ENCODE measurements at regions not wholly inside any gene's neighbourhood (a gene's known extent, or its start where the extent isn't known, plus 50 kb on each side); places are given as distances from the start of the nearest gene placed in this dataset.

DNA sequence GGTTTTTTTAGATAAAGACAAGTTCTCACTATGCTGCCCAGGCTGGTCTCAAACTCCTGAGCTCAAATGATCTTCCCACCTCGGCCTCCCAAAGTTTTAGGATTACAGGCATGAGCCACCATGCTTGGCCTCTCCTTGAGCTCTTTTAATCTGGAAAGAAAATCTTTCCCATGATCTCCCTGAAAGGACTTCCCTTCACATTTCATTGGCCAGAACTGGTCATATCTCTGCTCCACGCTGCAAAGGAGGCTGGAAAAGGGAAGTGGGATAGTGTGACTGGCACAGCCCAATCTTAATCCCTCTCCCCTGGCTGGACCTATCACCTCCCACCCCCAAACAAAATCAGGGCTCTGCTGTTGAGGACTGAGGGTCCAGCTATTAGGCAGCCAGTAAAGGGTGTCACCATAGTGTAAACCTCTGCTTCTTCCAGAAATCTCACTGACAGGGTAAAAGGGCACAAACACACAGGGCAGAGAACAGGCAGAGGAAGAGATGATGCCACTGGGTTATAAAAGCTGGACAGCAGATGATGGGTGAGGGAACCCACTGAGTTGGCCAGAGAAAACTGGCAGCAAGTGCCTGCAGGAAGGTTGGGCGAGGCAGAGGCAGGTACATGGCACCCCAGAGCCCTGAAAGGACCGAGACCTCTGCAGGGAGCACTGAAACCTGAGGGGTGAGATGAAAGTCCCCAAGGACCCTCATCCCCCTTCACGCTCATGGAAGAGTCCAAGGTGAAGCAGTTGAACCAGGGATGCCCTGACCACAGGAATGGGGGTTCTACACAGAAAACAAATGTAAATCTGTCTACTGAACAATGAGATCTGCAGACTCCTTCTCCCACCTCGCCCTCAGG is 83.1 kb upstream of the PTPN1 start:
- DNase-seq (ENCODE audit: low read depth), result no peak

DNA sequence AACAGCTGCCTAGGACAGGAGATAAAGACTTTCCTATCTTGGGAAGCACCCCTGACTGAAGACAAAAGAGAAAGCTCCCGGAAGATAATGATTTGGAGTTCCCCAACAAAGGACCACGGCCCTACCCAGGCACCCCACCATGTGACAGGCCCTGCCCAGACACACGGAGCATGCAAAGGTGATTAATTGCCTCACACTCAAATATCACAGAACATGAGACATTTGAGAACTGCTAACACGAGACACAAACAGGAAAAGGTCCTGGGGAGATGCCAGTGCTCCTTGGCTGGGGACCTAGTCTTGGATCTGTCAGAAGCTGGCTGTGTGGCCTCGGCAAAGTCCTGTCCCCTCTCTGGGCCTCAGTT is 82.5 kb upstream of the PTPN1 start:
- no peak for DNase-seq (ENCODE audit: low read depth)

DNA sequence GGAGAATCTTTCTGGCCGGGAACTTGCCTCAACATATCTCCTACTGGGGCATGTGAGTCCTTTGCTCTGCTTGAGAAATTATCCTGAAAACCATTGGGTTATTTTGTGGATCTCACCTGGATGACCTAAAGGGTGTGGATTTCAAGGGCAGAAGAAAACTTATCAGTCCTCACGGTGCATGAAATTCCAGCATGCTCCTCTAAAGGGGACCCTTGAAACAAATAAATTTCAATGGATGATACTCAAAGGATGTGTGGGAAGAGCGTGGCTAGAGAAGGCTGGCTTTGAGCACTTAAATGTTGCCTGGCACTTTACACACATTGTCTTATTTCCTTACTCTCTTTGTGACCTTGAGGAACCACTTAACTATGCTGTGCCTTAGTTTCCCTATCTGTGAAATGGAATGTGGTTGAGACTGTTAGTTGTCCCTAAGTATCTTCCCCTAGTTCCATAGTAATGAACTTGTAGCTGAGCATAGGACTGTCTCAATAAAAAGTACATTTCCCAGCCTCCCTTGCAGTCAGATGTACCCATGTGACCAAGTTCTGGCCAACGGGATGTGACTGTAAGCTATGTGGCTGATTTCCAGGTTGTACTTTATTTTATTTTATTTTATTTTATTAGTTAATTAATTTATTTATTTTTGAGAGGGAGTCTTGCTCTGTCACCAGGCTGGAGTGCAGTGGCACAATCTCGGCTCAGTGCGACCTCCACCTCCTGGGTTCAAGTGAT is 81.9 kb upstream of the PTPN1 start:
- DNase-seq (ENCODE audit: low read depth), result no peak

DNA sequence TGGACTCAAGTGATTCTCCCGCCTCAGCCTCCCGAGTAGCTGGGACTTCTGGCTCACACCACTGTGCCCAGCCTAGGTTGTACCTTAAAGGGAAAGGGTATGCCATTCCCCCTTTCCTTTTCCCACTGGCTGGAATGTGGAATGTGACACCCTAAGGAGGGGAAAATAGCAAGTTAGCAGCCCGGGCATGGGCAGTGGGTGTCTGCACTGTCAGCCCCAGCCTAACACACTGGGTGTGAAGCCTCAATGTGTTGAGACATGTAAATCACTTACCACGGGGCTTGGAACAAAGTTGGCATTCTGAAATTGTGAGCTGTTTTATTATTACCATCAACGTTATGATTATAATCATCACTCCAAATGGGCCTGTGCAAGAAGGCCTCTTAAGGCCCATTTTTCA is 80.8 kb upstream of the PTPN1 start:
- DNase-seq (ENCODE audit: low read depth), result no peak

DNA sequence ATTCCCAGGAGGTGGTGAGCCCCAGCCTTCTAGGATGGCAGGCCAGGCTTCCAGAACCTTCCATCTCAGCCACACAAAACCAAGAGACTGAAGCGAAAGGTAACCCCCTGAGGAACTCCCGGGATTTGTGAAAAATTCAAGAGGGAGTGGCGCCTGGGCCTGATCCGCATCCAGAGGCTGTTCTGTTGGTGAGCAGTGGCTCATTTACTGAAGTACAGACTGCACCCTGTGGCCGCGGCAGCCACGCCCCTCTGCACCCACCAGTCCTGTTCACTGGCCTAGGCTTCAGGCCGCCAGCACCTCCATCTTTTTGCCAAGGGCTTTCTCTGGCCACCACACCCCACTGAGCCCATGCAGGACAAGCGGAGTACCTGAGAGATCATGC is 79.1 kb upstream of the PTPN1 start:
- DNase-seq (ENCODE audit: low read depth), result no peak

DNA sequence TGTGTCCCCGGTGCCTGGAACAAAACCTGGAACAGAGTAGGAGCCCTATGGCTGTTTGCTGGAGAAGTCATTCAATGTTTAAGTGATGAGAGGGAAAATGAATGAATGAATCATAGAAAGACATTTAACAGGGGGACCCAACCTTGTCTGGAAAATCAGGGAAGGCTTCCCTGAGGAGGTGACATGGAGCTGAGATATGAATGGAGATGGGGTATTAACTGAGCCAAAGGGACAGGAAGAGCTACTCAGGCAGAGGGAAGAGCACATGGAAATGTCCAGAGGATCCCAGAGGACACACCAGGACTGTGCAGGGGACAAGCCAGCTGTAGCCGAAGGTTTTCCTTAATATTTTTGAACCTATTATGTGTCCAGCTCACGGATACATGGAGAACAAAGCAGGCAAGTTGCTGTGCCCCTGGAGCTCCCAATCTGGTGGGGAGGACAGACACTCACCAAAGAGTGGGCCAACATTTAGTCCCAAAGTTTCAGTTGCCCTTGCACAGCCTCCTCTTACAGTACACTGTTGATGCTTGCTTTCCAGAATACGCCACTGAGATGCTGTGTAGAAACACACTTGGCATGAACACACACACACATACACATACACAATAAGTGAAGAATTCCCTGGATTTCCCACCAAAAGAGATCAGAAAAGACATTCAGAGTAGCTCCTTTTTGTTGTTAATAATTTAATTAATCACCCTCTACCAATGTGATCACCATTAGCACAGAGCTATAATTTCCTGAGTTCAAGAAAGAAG is 77.0 kb upstream of the PTPN1 start:
- no peak for DNase-seq (ENCODE audit: low read depth)

DNA sequence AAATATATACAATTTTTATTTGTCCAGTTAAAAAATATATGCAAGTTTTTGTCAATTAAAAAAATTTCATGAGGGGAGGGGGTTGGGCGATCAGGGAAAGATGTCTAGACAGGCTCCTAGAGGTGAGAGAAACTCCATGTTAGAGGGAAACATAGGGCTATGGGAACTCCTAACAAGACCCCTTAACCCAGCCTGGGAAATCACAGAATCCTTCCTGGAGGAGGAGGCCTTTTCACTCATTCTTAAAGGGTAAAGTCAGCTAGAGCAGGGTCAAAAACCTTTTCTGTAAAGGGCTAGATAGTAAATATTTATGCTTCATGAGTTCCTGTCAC is 75.9 kb upstream of the PTPN1 start:
- no peak for DNase-seq (ENCODE audit: low read depth)

DNA sequence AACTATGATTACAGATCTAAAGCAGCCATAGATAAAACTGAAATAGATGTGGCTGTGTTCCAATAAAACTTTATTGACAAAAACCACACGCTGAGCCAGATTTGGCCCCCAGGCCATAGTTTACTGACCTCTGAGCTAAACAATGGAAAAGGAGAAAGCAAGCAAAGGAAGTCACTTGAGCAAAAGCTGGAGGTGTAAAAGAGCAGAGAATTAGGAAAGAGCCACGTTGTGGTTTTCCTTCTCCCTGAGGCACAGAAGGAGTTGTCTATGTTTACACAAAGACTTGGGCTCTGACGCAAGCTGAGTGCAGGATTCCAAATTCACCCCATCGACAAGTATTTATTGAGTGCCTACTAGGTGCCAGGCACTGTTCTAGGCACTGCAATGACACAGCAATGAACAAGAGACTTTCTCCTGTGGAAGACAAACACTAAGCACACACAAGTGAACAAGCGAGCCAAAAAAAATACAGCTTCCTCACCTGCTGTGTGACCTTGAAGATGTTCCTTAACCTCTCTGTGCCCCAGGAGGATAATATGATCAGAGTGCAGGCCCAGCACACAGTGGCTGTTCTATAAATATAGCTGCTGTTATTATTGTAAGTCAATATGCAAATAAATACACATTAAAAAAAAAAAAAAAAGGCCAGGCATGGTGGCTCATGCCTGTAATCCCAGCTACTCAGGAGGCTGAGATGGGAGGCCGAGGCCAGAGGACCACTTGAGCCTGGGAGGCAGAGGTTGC is 75.4 kb upstream of the PTPN1 start:
- DNase-seq (ENCODE audit: low read depth), result no peak

DNA sequence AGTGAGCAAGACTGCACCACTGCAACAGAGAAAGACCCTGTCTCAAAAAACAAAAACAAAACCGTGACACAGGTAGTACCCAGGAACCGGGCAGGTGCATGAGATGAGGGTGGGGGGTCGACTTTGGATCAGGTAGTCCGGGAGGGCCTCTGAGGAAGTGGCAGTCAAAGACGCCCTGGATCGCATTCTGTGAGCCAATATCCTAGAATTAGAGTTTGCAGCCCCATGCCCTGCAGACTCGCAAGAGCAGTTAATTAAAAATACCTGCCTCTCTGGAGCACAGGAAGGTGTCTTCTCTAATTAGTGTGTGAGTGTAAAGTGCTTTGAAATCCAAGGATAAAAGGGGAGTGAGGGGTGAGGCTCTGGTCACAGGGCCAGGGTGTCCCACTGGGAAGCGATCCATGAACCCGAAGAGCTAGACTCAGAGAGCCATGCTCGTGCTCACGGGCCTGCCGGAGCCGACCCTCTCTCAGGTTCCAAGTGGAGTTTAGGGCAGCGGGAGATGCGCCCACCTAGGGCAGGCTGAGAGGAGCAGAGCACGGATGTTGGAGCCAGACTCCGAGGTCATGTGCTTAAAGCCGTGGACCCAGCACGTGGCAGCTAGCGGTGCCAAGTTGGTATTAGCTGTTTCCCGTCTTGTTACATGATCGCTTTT is 74.7 kb upstream of the PTPN1 start:
- no peak for DNase-seq (ENCODE audit: low read depth)

DNA sequence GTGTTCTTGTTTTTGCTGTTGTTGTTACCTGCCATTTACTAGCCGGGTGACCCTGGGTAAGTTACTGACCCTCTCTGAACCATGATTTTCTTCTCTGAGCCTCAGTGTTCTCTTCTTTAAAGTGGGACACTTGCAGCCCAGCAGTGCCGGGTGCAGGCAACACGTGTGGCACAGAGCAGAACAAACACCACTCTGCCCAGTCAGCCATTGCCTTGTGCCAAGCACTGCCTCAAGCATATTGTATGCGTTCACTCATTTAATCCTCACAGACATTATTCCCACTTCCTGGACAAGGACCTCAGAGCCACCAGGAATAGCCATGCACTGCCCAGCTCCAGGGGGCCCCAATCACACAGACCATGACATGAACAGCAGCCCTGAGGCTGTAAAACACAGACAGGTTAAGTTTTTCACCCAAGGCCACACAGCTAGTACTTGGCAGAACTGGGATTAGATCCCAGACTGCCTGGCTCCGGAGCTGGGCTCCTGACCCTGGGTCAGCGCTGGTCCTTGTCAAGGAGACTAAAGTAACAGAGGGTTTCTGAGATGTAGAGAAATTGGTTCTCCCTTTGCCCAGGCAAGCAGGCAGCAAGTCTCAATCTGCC is 74.0 kb upstream of the PTPN1 start:
- DNase-seq (ENCODE audit: low read depth), result no peak

DNA sequence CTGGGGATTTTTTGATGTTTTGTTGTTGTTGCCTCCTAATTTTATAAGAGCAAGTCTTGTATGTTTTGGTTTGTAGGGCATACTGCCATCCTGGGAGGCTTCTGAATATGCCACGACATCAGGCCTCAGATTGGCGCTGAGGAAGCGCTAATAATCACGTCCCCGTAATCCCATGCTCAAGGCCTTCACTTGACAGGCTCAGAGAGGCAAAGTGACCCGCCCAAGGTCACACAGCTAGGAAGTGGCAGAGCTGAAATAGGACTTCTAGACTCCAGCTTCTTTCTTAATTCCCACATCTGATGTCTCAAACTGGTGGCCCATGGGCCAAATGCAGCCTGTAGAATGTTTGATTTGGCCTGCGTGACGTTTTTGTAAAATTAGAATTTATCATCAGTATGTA is 73.5 kb upstream of the PTPN1 start:
- DNase-seq (ENCODE audit: low read depth), result no peak

DNA sequence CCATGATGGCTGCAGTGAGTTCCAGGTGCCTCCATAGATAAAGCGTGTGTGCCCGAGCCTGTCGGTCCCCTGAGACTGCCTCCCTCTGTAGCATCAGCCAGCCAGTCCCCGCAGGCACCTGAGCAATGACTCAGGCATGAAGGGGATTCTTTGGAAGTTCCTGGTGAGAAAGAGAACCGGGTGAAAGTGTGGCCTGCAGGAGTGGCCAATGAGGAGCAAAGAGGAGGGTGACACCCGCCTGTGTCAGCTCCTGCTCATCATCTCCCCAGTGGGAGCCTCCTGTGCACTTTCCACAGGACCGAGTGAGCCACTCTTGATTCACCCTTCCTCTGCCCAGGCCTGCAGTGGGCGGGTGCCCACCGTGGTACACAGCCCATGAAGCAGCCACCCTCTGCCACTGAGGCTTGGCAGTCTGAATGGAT is 71.2 kb upstream of the PTPN1 start:
- DNase-seq (ENCODE audit: low read depth), result peak; percentile 92

DNA sequence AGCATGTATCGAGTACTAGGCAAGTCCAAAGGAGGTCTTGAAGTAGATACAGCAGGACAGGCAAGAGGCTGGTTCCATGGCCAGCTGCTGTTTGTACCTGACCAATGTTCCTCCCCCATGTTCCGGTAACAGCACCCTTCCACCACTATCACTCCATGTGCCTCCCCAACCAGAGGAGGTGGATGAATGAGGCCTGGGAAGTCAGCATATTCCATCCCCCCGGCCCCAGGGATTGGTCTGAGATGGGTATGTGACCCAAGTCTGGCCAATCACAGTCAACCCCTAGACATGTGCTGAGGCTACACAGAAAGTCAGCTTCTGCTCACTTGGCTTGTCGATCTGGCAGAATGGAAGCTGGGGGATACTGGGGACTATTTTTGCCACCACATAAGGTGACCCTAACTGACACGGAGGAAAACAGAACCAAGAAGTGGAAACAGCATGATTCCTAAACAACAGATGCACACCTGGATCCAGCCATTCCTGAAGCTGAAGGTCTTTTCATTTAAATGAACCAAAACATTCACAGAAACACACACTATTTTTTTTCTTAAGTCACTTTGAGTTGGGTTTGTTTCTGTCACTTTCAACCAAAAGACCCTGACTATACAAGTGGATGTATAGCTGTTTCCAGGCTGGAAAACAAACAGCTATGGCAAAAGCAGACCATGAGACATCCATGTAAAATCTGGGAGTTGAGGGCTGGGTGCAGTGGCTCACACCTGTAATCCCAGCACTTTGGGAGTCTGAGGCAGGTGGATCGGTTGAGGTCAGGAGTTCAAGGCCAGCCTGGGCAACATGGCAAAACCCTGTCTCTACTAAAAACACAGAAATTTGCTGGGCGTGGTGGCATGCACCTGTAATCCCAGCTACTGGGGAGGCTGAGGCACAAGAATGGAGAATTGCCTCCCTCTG is 70.4 kb upstream of the PTPN1 start:
- peak; percentile 50 for DNase-seq (ENCODE audit: low read depth)

DNA sequence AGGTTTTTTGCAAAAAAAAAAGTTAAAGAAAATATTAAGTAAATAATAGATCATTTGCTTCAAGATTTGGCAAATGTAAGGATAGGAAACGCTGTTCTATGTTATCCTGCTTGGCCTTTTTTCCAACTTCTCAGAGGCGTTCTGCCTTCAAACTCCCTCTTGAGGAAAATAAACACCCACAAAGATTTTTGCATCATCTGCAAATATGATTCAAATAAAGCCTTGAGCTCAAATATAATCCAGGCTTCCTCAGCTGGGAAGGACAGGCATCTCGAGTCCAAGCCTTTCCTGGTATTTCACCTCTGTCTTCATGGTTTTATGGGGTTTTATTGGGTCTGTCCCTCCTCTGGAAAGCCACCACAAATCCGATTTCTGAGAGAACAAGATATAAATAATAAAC is 67.7 kb upstream of the PTPN1 start:
- DNase-seq (ENCODE audit: low read depth), result no peak

DNA sequence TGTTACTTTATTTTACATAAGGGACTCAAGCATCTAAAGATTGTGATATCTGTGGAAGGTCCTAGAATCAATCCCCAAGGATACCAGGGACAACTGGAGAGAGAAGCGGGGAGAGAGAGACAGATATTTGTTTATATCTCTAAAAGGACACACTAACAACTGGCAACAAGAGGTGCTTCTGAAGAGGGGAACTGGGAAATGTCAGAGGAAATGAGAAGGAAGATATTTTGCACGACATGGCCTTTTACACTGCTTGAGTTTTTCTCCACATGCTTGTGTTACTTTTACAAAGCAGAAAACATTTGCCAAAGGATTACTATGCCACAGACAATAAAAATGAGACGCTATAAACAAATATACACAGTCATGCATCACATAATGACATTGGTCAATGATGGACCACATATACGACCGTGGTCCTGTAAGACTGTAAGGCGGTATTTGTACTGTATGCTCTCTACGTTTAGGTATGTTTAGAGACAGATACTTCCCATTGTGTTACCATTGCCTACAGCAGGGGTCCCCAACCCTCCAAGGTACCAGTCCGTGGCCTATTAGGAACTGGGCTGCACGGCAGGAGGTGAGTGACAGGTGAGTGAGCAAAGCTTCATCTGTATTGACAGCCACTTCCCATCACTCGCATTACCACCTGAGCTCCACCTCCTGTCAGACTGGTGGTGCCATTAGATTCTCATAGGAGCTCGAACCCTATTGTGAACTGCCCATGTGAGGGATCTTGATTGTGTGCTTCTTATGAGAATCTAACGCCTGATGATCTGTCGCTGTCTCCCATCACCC is 64.6 kb upstream of the PTPN1 start:
- DNase-seq (ENCODE audit: low read depth), result no peak

DNA sequence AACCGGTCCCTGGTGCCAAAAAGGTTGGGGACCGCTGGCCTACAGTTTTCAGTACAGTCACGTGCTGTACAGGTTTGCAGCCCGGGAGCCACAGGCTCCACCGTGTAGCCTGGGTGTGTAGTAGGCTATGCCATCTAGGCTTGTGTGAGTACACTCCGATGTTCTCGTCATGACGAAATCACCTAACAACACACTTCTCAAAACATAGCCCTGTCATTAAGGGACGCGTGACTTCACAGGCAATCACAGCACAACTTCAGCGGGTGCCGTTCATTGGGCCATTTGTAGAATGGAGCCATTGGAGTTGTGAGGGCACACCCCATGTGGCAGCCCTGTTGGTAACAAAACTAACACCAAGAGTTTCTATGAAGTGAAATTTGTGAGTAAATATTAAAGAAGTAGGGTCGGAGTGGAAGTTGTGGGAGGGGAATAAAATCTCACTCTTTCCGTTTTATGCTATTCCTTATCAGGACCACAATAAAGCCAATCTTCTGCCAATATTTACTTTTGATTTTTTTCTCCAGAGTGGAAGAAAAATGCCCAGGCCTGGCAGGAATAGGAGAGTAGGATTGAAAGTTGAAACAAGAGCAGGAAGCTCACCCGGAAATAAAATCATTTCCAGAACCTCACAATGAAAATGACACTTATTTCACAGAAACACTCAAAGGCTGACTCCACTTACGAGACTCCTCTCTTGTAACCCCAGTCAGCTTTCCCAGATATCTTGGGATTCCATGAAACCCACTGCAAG is 63.7 kb upstream of the PTPN1 start:
- DNase-seq (ENCODE audit: low read depth), result no peak

DNA sequence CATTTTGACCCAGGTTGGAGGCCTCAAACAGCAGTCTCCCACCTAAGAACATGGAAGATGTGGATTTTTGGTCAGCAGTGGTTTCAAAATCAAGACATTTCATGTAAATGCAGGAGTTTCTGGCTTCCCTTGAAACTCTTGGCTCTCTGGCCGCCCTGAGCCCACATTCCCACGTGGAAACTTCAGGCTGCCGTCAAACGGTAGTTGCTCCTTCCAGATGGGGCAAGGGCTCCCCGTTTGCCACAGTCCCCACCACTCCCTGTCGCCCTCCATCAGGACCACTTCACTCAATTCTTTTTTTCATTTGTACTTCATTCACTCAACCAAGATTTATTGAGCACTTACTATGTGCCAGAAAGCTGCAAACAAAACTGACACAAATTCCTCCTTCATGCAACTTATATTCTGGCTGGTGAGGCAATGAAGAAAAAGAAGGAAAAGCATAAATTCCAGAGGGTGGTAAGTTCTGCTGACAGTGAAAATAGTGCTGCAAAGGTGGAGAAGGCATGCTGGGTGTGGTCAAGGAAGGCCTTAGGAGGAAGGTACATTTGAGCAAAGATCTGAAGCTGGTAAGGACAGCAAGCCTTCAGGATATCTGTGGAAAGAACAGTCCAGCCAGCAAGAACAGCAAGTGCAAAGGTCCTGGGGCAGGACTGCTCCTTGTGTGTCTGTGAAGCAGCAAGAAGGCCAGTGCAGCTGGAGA is 62.9 kb upstream of the PTPN1 start:
- no peak for DNase-seq (ENCODE audit: low read depth)

DNA sequence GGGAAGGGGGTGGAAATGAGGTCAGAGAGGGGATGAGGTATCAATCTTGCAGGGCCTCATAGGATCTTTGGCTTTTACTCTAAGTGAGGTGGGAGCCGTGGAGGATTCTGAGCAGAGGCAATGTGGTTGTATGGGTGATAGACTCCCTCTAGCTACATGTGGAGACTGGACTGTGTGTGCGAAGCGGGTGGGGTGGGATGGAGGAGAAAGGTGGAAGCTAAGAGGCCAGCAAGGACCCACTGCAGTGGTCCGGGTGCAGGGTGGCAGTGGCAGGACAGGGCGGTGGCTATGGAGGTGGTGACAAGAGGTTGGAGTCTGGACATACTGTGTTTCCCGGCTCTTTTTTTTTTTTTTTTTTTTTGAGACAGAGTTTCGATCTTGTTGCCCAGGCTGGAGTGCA is 62.4 kb upstream of the PTPN1 start:
- no peak for DNase-seq (ENCODE audit: low read depth)
